ENCODE measurements at regions not wholly inside any gene's neighbourhood (a gene's known extent, or its start where the extent isn't known, plus 50 kb on each side); places are given as distances from the start of the nearest gene placed in this dataset.

GRCh38 chr13:111564606-111565005 lies 244.2 kb downstream of the TEX29 start:
- WGBS (ENCODE audit: low lambda C conversion rate) = 15% methylated on average over 4 of the region's 8 CpGs
- ChIA-PET CTCF (no interaction called here), POLR2A (no interaction called here)
- Histone ChIP-seq H3F3A (replicated peaks; ENCODE audit: insufficient read depth) (no peaks in the 10 kb centered on the region), H3K9me3 (no peaks in the 10 kb centered on the region), H3K9me2 (no peaks in the 10 kb centered on the region), H3K9ac (no peak overlapping the region), H3K4me1 (ENCODE audit: control insufficient read depth in 1 of 2, insufficient read depth in 2 of 2, low read depth in 1 of 2, low read length in 1 of 2) (no peaks in the 10 kb centered on the region), H3K27me3 (ENCODE audit: insufficient read depth) (no peaks in the 10 kb centered on the region), H3K4me3 (ENCODE audit: low read depth in 2 of 2, low read length in 1 of 2) (no peak overlapping the region), H3K79me2 (ENCODE audit: insufficient read depth) (no peaks in the 10 kb centered on the region), H4K20me1 (ENCODE audit: insufficient read depth) (no peaks in the 10 kb centered on the region), H3K4me2 (no peak overlapping the region), H3K27ac (ENCODE audit: low read depth in 2 of 2, low read length in 1 of 2) (no peak overlapping the region), H2AFZ (ENCODE audit: low read depth) (no peak overlapping the region), H3K36me3 (replicated peaks in 1 of 2; ENCODE audit: control insufficient read depth in 1 of 2, insufficient read depth in 2 of 2, low read length in 1 of 2) (no peaks in the 10 kb centered on the region)
- TF ChIP-seq TEAD4 (IDR thresholded peaks at IDR 0.05; ENCODE audit: borderline replicate concordance, insufficient read depth) (no peak), POLR2AphosphoS5 (IDR thresholded peaks at IDR 0.05; ENCODE audit: low read depth, low read length) (no peak), CTCF (IDR thresholded peaks at IDR 0.05) (no peak), MEF2A (IDR thresholded peaks at IDR 0.05; ENCODE audit: borderline replicate concordance, low read depth) (no peak), ZBTB33 (IDR thresholded peaks at IDR 0.05; ENCODE audit: borderline replicate concordance, low read depth) (no peak), NRF1 (IDR thresholded peaks at IDR 0.05; ENCODE audit: low read depth, low read length) (no peak), EZH2phosphoT487 (IDR thresholded peaks at IDR 0.05; ENCODE audit: borderline replicate concordance, low read depth) (no peak), TAF1 (IDR thresholded peaks at IDR 0.05; ENCODE audit: borderline replicate concordance, low read depth, low read length) (no peak), GABPA (IDR thresholded peaks at IDR 0.05; ENCODE audit: low read depth) (no peak), FOXJ3 (CRISPR knock-in tag; IDR thresholded peaks at IDR 0.05) (no peak), IRF3 (IDR thresholded peaks at IDR 0.05; ENCODE audit: low read depth, low read length) (no peak), USF2 (IDR thresholded peaks at IDR 0.05; ENCODE audit: borderline replicate concordance, low read depth, low read length) (no peak), SMC3 (IDR thresholded peaks at IDR 0.05; ENCODE audit: low read depth, low read length) (no peak), SIN3A (IDR thresholded peaks at IDR 0.05; ENCODE audit: borderline replicate concordance, low read depth, low read length) (no peak)
- TF ChIP-seq, protein P1, sequence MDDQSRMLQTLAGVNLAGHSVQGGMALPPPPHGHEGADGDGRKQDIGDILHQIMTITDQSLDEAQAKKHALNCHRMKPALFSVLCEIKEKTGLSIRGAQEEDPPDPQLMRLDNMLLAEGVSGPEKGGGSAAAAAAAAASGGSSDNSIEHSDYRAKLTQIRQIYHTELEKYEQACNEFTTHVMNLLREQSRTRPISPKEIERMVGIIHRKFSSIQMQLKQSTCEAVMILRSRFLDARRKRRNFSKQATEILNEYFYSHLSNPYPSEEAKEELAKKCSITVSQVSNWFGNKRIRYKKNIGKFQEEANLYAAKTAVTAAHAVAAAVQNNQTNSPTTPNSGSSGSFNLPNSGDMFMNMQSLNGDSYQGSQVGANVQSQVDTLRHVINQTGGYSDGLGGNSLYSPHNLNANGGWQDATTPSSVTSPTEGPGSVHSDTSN (IDR thresholded peaks at IDR 0.05) = no peak
- TF ChIP-seq, protein P2, sequence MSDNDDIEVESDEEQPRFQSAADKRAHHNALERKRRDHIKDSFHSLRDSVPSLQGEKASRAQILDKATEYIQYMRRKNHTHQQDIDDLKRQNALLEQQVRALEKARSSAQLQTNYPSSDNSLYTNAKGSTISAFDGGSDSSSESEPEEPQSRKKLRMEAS (IDR thresholded peaks at IDR 0.05; ENCODE audit: low read depth) = no peak
- TF ChIP-seq, protein P3, sequence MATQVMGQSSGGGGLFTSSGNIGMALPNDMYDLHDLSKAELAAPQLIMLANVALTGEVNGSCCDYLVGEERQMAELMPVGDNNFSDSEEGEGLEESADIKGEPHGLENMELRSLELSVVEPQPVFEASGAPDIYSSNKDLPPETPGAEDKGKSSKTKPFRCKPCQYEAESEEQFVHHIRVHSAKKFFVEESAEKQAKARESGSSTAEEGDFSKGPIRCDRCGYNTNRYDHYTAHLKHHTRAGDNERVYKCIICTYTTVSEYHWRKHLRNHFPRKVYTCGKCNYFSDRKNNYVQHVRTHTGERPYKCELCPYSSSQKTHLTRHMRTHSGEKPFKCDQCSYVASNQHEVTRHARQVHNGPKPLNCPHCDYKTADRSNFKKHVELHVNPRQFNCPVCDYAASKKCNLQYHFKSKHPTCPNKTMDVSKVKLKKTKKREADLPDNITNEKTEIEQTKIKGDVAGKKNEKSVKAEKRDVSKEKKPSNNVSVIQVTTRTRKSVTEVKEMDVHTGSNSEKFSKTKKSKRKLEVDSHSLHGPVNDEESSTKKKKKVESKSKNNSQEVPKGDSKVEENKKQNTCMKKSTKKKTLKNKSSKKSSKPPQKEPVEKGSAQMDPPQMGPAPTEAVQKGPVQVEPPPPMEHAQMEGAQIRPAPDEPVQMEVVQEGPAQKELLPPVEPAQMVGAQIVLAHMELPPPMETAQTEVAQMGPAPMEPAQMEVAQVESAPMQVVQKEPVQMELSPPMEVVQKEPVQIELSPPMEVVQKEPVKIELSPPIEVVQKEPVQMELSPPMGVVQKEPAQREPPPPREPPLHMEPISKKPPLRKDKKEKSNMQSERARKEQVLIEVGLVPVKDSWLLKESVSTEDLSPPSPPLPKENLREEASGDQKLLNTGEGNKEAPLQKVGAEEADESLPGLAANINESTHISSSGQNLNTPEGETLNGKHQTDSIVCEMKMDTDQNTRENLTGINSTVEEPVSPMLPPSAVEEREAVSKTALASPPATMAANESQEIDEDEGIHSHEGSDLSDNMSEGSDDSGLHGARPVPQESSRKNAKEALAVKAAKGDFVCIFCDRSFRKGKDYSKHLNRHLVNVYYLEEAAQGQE (IDR thresholded peaks at IDR 0.05; ENCODE audit: low read depth, low read length) = no peak
- no peak for DNase-seq

Measured in SK-N-SH (cell line).